GM12865 (cell line): ENCODE measurements at regions not wholly inside any gene's neighbourhood (a gene's known extent, or its start where the extent isn't known, plus 50 kb on each side); places are given as distances from the start of the nearest gene placed in this dataset.

Source experiments
- DNase-seq: peaks from one replicate; pipeline ENCODE4 v3.0.0; 2010; ENCODE audit warnings: low read depth
- H3K4me3 ChIP-seq: 2 replicates; pipeline ENCODE4 v1.5.1; 2011; ENCODE audit warnings: mild to moderate bottlenecking, low read depth, low read length, control low read depth
- CTCF ChIP-seq: IDR thresholded peaks from 2 replicates; pipeline ENCODE4 v1.5.1; 2011; ENCODE audit warnings: low read length, control low read depth, low read depth, inconsistent platforms; ENCODE audit not compliant: insufficient read depth; ENCODE audit errors: missing control alignments

GRCh38 chr2:65647249-65647842 lies 214.9 kb upstream of the SPRED2 start:
- H3K4me3 ChIP-seq, result no peak overlapping the region
- DNase-seq, result no peak
- TF ChIP-seq CTCF, result no peak

- no peak for TF ChIP-seq CTCF
- no peak overlapping the region for H3K4me3 ChIP-seq
- DNase-seq, result no peak
Observed at GRCh38 chr2:65640793-65641103, 208.3 kb upstream of the SPRED2 start.

DNA sequence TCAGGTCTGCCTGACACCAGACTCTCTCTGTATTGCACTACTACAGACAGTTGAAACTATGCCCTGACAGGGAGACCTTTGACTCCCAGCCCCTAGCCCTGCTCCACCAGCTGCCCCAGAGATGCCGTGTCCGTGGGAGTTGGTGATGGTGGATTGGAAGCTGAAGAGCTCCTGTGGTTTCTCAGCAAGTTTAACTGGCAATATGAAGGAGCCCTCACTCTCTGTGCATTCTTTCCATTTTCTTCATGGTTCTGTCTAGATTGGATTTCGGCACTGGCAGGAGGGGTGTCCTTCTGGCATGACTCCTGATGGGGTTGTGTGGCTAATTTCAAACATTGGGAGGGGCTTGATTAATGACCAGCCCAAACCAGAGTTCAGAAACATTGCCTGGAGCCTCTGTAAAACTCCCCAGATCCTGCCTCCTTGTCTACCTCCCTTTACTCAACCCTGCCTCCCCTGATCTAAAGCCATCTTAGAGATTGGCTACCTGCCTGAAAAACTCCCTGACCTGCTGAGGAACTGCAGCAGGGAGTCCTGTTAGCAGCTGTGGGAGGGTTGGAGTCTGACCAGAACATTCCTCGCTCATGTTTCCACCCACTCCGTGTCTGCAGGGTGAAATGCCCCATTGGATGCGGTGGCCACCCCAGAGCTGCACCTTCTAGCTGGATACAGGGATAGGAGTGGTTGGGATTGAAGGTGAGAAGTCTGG lies 206.9 kb upstream of the SPRED2 start:
- H3K4me3 ChIP-seq, result no peak overlapping the region
- no peak for DNase-seq
- no peak for TF ChIP-seq CTCF

DNA sequence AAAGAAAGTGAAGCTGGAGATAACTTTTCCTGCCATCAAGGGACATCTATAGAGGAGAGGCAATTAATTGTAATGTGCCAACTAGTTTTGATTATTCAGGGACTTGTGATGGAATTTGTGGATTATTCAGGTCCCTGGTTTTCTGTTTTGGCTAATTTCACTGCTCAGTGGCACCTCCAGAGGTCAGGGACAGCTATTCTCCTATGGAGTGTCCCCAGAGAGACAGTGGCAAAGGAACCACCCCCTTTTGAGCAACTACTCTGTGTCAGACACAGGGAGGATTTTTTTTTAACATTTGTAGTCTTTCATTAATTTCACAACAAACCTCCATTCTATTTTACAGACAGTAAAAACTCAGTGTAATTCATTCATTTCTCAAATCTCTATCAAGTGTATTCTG lies 206.0 kb upstream of the SPRED2 start:
- no peak overlapping the region for H3K4me3 ChIP-seq
- TF ChIP-seq CTCF, result no peak
- DNase-seq, result no peak

GRCh38 chr2:65636813-65637483 lies 204.5 kb upstream of the SPRED2 start:
- H3K4me3 ChIP-seq, result no peak overlapping the region
- DNase-seq, result no peak
- TF ChIP-seq CTCF, result no peak

DNA sequence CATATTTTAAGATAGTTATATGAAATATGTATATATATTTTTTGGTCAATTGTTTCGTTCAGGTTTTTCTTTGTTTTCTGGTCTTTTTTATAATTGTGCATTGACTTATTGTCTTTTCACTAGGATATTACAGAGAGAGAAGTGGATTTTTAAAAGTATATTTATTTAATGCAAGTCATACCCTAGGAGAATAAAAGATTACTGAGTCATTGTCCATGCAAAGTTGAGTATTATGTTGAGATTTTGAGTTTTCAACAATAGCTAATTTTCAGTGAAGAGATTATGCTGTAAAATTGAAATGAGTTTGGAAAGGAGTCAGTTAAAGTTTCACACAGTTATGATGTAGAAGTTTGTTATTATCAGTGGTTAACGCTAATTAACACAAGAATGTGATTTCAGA lies 203.6 kb upstream of the SPRED2 start:
- H3K4me3 ChIP-seq, result no peak overlapping the region
- DNase-seq, result no peak
- TF ChIP-seq CTCF, result no peak
